Karpas-422 (cell line): ENCODE measurements at regions not wholly inside any gene's neighbourhood (a gene's known extent, or its start where the extent isn't known, plus 50 kb on each side); places are given as distances from the start of the nearest gene placed in this dataset.

Experiments
- DNase-seq: peaks from one replicate; pipeline ENCODE4 v3.0.0-alpha.2; 2015
- H2AFZ ChIP-seq: fragments of 200-600 bp; sonication (generic); 2 replicates; pipeline ENCODE4 v1.6.1; 2014; ENCODE audit warnings: antibody characterized with exemption, low read length, mixed read lengths
- H3K27ac ChIP-seq: fragments of 200-600 bp; sonication (generic); 2 replicates; pipeline ENCODE4 v1.5.1; 2014; ENCODE audit warnings: mild to moderate bottlenecking, low read length, moderate library complexity
- H3K27me3 ChIP-seq: fragments of 200-600 bp; sonication (generic); 2 replicates; pipeline ENCODE4 v1.6.1; 2014; ENCODE audit warnings: low read length, mixed read lengths
- H3K36me3 ChIP-seq: fragments of 200-600 bp; sonication (generic); 2 replicates; pipeline ENCODE4 v1.6.1; 2014; ENCODE audit warnings: low read length, mixed read lengths; ENCODE audit not compliant: insufficient read depth
- H3K4me1 ChIP-seq: fragments of 200-600 bp; sonication (generic); 2 replicates; pipeline ENCODE4 v1.6.1; 2014; ENCODE audit warnings: mild to moderate bottlenecking, low read length, mixed read lengths
- H3K4me2 ChIP-seq: fragments of 200-600 bp; sonication (generic); 2 replicates; pipeline ENCODE4 v1.6.1; 2014; ENCODE audit warnings: low read length, low read depth, mild to moderate bottlenecking; ENCODE audit not compliant: poor library complexity, severe bottlenecking
- H3K4me3 ChIP-seq: fragments of 200-600 bp; sonication (generic); 2 replicates; pipeline ENCODE4 v1.5.1; 2014; ENCODE audit warnings: mild to moderate bottlenecking, antibody characterized with exemption, low read length, mixed read lengths
- H3K79me2 ChIP-seq: fragments of 200-600 bp; sonication (generic); 2 replicates; pipeline ENCODE4 v1.6.1; 2014; ENCODE audit warnings: mild to moderate bottlenecking, low read length, mixed read lengths
- H3K9ac ChIP-seq: fragments of 200-600 bp; sonication (generic); 2 replicates; pipeline ENCODE4 v1.6.0; 2014; ENCODE audit warnings: low read length
- H3K9me2 ChIP-seq: fragments of 200-600 bp; sonication (generic), shearing (Covaris generic); replicated peaks from 2 replicates; pipeline ENCODE4 v1.6.0; 2014; ENCODE audit warnings: mild to moderate bottlenecking, low read length, moderate library complexity; ENCODE audit not compliant: insufficient read depth
- H3K9me3 ChIP-seq: fragments of 300-700, 200-600 bp; sonication (generic); 2 replicates; pipeline ENCODE4 v1.6.1; 2014; ENCODE audit warnings: low read length, mixed read lengths
- H4K20me1 ChIP-seq: fragments of 200-600 bp; sonication (generic); 2 replicates; pipeline ENCODE4 v1.6.1; 2014; ENCODE audit warnings: mild to moderate bottlenecking, antibody characterized with exemption, low read length, low read depth; ENCODE audit not compliant: insufficient read depth

DNA sequence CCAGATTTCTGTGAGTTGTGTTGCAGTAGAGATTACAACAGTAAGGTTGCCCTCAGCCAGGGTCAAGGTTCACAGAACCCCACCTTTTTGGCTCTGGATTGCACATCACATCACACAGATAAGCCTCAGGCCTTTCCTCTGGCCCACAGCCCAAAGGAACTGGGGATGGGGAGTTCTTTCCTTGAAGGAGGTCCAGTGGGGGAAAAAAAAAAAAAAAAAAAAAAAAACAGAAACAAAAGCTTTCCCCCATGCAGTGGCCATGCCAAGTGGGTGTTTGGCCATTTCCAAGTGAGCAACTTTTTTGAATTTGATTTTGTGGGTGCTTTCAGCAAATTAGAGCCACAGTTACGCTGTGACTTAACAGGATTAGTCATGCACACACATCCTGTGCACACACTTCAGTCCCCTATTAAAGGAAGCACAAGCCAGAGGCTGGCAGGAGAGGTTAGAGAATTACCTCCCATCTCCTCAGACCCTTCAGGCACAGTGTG is 79.3 kb upstream of the NANOS1 start:
- Histone ChIP-seq H3K4me1 (no peaks in the 10 kb centered on the region), H3K4me2 (no peak overlapping the region), H3K27me3 (no peaks in the 10 kb centered on the region), H3K9me3 (no peaks in the 10 kb centered on the region), H3K9me2 (no peaks in the 10 kb centered on the region), H2AFZ (no peak overlapping the region), H3K9ac (no peak overlapping the region), H3K27ac (no peak overlapping the region), H3K36me3 (no peaks in the 10 kb centered on the region), H3K79me2 (no peaks in the 10 kb centered on the region), H3K4me3 (no peak overlapping the region), H4K20me1 (no peaks in the 10 kb centered on the region)
- no peak for DNase-seq

DNA sequence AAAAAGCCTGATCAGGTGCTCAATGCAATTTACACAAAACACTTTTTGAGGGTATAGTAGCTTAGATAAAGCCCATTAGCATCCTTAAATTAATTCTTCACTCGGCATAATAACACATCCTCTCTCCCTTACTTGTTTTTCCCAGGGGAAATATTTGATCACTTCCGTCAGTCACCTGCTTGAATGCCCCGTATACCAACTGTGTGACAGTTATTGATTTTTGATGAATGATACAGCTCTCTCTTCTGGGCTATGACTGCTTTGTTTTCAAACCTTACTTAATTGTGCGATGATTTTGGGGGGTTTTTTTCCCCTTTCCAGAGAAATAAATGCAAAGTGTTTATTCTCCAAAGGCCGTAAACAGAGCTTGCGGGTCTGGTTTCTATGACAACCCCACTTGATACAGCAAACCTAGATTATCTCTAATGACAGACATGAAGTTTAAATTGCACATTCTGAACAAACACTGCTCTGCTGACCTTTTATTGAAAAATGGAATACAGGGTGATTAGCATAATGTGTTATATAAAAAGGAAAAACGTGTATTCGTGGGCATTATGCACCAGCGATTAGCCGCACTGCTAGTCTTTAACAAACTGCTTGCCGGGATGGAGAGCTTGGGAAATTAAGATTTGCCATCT is 78.4 kb upstream of the NANOS1 start:
- Histone ChIP-seq H3K4me3 (no peak overlapping the region), H4K20me1 (no peaks in the 10 kb centered on the region), H3K27ac (no peak overlapping the region), H3K79me2 (no peaks in the 10 kb centered on the region), H3K4me1 (no peaks in the 10 kb centered on the region), H2AFZ (no peak overlapping the region), H3K4me2 (no peak overlapping the region), H3K36me3 (no peaks in the 10 kb centered on the region), H3K9me2 (no peaks in the 10 kb centered on the region), H3K27me3 (no peaks in the 10 kb centered on the region), H3K9me3 (no peaks in the 10 kb centered on the region), H3K9ac (no peak overlapping the region)
- DNase-seq = no peak

DNA sequence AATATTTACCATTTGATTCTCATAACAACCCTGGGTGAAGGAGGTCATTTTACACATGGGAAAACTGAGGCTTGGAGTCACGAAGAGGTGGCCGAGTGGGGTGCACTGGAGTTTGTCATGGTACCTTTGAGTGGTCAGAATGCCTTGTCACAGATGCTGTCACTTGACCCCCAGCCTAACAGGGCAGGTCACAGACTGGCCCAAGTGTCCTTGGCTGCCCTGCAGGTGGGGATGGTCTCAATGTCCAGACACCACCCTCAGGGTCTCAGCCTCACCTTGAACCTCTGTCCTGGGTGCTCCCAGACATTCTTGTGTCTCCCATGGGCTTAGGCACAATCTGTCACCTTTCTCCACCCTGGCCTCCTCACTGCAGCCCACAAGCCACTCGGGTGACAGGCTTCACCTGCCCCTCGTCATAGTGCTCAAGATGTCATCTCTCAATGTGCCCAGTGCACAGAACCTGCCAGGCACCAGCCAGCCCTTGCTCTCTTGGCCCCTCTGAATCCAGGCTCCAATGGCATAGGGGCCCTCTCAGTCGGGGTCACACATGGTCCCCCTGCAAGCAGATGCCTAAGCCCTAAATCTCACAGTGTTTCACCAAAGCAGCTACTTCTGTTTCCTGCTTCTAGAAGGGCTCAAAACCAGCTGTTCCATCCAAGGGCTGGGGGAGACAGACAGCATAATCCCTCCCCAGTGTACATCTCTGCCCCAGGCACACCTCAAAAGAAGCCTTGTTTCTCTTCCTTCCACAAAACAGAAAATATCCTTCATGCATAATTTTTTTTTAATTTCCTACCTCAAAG is 76.8 kb upstream of the NANOS1 start:
- no peaks in the 10 kb centered on the region for H3K79me2 ChIP-seq
- H3K4me1 ChIP-seq = no peaks in the 10 kb centered on the region
- no peak overlapping the region for H3K4me3 ChIP-seq
- no peak overlapping the region for H2AFZ ChIP-seq
- H4K20me1 ChIP-seq = no peaks in the 10 kb centered on the region
- no peak overlapping the region for H3K4me2 ChIP-seq
- H3K27me3 ChIP-seq = no peaks in the 10 kb centered on the region
- no peak overlapping the region for H3K27ac ChIP-seq
- no peaks in the 10 kb centered on the region for H3K9me2 ChIP-seq
- no peaks in the 10 kb centered on the region for H3K9me3 ChIP-seq
- no peaks in the 10 kb centered on the region for H3K36me3 ChIP-seq
- DNase-seq = no peak
- H3K9ac ChIP-seq = no peak overlapping the region

DNA sequence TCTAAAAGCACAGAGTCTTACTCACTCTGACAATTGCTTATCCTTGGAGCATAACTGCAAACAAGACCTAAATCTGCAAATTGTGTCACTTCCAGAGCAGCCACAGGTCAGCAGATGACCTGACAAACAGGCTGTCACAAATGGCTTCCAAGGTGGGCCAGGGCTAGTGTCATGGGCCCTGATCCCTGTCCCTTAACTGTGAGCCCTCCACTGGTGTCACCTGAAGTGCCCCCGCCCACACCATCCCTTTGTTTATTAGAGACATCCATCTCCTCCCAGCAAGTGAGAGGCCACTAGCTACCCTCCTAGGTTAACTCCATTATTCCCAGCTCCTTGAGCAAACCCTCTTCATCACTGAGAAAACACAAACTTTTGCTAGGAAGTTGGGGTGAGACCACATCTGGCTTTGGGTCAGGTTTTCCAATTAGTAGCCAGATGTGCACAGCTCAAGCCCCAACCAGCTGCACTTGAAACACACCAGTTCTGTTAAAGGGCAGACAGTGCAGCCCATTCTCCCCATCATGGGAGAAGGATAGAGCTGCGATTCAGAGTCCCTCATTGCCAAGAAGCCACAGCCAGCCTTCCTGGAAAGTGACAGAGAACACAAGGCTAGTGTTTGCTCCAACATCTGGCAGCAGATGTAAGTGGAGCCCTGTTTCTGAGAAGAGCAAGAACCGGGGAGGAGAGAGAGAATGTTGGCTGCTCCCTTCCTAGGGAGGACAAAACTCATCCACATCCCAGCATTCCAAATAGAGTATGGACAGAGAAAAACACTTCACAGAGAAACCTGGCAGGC is 75.7 kb upstream of the NANOS1 start:
- H3K79me2 ChIP-seq = no peaks in the 10 kb centered on the region
- H3K4me1 ChIP-seq = no peaks in the 10 kb centered on the region
- H3K27me3 ChIP-seq = no peaks in the 10 kb centered on the region
- H4K20me1 ChIP-seq = no peaks in the 10 kb centered on the region
- no peaks in the 10 kb centered on the region for H3K9me3 ChIP-seq
- H3K36me3 ChIP-seq = no peaks in the 10 kb centered on the region
- no peak overlapping the region for H2AFZ ChIP-seq
- no peak overlapping the region for H3K9ac ChIP-seq
- H3K27ac ChIP-seq = no peak overlapping the region
- no peak overlapping the region for H3K4me3 ChIP-seq
- no peak for DNase-seq
- no peak overlapping the region for H3K4me2 ChIP-seq
- no peaks in the 10 kb centered on the region for H3K9me2 ChIP-seq

DNA sequence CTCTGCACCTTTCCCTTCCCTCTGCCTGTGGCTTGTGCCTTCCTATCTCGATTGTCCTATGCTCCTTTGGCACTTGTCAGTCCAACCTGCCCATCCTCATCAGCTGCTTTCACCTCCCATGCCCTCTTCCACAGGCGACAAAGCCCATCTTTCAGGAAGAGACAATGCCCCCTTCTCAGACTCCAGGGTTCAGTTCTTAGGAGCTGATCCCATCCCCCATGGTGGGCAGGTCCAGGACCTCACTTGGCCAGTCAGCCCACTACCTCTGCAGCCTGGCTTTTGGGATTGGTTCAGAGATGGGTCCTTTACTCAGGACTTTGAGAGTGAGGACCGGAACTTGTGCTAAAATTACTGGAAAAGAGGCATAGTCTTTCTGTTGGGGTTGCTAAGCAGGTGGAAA is 74.0 kb upstream of the NANOS1 start:
- Histone ChIP-seq H3K9me3 (no peaks in the 10 kb centered on the region), H3K27ac (no peak overlapping the region), H3K36me3 (no peaks in the 10 kb centered on the region), H3K9ac (no peak overlapping the region), H3K27me3 (no peaks in the 10 kb centered on the region), H4K20me1 (no peaks in the 10 kb centered on the region), H3K79me2 (no peaks in the 10 kb centered on the region), H3K9me2 (no peaks in the 10 kb centered on the region), H3K4me2 (no peak overlapping the region), H2AFZ (no peak overlapping the region), H3K4me3 (no peak overlapping the region), H3K4me1 (no peaks in the 10 kb centered on the region)
- no peak for DNase-seq

DNA sequence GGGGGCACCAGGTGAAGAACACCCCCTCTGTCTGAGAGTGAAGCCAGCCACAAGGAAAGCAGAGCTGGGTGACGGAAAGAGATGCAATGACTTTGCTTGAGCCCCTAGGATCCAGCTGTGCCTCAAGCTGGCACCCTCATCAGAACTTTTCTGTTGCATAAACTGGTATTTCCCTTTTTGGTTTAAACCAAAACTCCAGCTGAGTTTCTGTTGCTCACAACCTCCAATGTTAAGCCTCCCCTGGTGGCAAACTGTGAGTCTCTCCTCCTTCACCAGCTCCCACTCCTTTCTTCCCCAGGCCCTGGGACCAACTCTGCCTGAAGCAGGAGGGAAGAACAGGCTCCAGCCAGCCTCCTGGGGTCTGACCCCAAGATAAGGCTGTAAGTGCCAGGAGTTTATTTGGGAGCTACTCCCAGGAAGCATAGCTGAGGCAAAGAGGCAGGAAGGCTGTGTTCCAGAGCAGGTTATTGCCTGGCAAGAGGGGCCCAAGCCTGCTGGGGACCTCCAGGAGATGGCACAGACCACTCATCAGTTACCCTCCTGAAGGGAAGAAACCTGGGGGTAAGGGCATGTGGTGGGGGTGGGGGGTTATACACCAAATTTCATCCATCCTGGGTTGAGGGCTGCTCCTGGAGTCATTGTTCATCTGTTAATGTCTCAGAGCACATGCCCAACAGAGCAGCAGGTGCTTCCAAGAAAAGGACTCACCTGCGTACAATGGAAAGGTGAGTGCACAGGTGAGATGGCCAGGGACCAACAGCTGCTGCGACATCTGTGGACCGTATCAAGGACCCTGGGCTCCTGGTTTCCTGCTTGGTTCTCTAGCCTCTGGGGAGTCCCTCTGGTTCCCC is 73.3 kb upstream of the NANOS1 start:
- no peaks in the 10 kb centered on the region for H4K20me1 ChIP-seq
- no peak for DNase-seq
- H3K27ac ChIP-seq = no peak overlapping the region
- no peaks in the 10 kb centered on the region for H3K27me3 ChIP-seq
- no peak overlapping the region for H3K4me2 ChIP-seq
- H3K9me2 ChIP-seq = no peaks in the 10 kb centered on the region
- no peaks in the 10 kb centered on the region for H3K36me3 ChIP-seq
- no peaks in the 10 kb centered on the region for H3K79me2 ChIP-seq
- H2AFZ ChIP-seq = no peak overlapping the region
- no peak overlapping the region for H3K9ac ChIP-seq
- H3K9me3 ChIP-seq = no peaks in the 10 kb centered on the region
- no peaks in the 10 kb centered on the region for H3K4me1 ChIP-seq
- no peak overlapping the region for H3K4me3 ChIP-seq

DNA sequence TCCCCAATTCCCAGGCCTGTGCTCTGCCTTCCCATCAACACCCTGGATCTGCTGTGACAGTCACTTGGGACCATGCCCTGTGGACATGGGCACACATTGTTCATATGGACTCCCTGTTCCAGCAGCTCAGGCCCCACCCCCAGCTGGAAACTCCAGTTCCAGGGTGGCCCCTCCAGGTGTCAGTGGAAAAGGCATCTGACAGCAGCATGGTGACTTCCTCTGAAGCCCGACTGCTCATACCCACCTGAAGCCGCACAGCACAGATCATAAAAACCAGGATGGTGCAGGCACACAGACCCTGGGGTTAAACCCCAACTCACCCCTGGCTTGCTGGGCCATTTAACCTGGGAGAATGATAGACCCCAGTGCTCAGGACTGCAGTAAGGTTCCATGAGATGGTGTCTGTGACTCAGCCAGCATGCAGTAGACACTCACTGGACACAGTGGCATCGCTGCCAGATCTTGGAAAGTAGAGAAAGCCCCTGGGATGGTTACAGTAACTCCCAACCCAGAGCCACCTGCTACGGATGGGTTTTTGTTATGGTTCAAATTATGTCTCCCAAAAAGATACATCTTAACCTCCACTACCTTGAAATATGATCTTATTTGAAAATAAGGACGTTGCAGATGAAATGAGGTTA is 72.6 kb upstream of the NANOS1 start:
- Histone ChIP-seq H3K4me2 (no peak overlapping the region), H3K36me3 (no peaks in the 10 kb centered on the region), H3K4me3 (no peak overlapping the region), H4K20me1 (no peaks in the 10 kb centered on the region), H3K27me3 (no peaks in the 10 kb centered on the region), H3K27ac (no peak overlapping the region), H3K79me2 (no peaks in the 10 kb centered on the region), H3K9ac (no peak overlapping the region), H3K4me1 (peaks cover 5% of the 10 kb centered on the region), H3K9me3 (no peaks in the 10 kb centered on the region), H3K9me2 (no peaks in the 10 kb centered on the region), H2AFZ (no peak overlapping the region)
- no peak for DNase-seq
